IMR-90 (cell line): ENCODE measurements at regions not wholly inside any gene's neighbourhood (a gene's known extent, or its start where the extent isn't known, plus 50 kb on each side); places are given as distances from the start of the nearest gene placed in this dataset.

Source experiments
- ATAC-seq: fragments of 200-7000 bp; cut with Tn5 transposase; 2 replicates; pipeline ENCODE4 v1.9.1; 2020; ENCODE audit warnings: low read depth, mild to moderate bottlenecking, moderate library complexity
- BruUV-seq: library from RNA; stranded (reverse); fragments of 400-500 nt; replicated peaks from 2 replicates; lab custom pipeline; 2021; lab: Mats Ljungman, UMichigan
- CTCF ChIA-PET: fragments of 300-600 bp; formaldehyde crosslinking; extraction: SDS; loops from one replicate; lab custom pipeline; 2021; ENCODE audit warnings: antibody characterized with exemption; lab: Yijun Ruan, JAX
- POLR2A ChIA-PET: fragments of 300-600 bp; sonication (Branson Sonifier 250); formaldehyde crosslinking; loops from one replicate; lab custom pipeline; 2022; ENCODE audit warnings: antibody characterized with exemption; ENCODE audit not compliant: unreplicated experiment; lab: Charles Lee
- DNase-seq: peaks from one replicate; pipeline ENCODE4 v3.0.0; 2013
- H2AFZ ChIP-seq: replicated peaks from 2 replicates; pipeline ENCODE3; 2013; ENCODE audit warnings: low read length, mild to moderate bottlenecking; ENCODE audit not compliant: poor library complexity
- H2AK5ac ChIP-seq: 2 replicates; pipeline ENCODE4 v1.6.1; 2013; ENCODE audit warnings: low read depth, low read length, inconsistent platforms
- H2AK9ac ChIP-seq: replicated peaks from 2 replicates; pipeline ENCODE3; 2013; ENCODE audit warnings: mild to moderate bottlenecking, low read depth, low read length, moderate library complexity; ENCODE audit not compliant: poor library complexity
- H2BK120ac ChIP-seq: 2 replicates; pipeline ENCODE4 v1.6.1; 2013; ENCODE audit warnings: low read depth, low read length, inconsistent platforms
- H2BK15ac ChIP-seq: 3 replicates; pipeline ENCODE4 v1.6.1; 2013; ENCODE audit warnings: low read depth, low read length, inconsistent platforms
- H2BK20ac ChIP-seq: 2 replicates; pipeline ENCODE4 v1.6.1; 2013; ENCODE audit warnings: low read depth, mild to moderate bottlenecking, inconsistent platforms, low read length, moderate library complexity
- H2BK5ac ChIP-seq: 2 replicates; pipeline ENCODE4 v1.6.1; 2013; ENCODE audit warnings: mild to moderate bottlenecking, low read depth, low read length, inconsistent platforms; ENCODE audit not compliant: poor library complexity, severe bottlenecking
- H3K14ac ChIP-seq: replicated peaks from 2 replicates; pipeline ENCODE4 v1.6.1; 2013; ENCODE audit warnings: low read depth, low read length, inconsistent platforms
- H3K18ac ChIP-seq: 2 replicates; pipeline ENCODE4 v1.6.1; 2013; ENCODE audit warnings: low read depth, low read length, control low read depth
- H3K23ac ChIP-seq: 2 replicates; pipeline ENCODE4 v1.6.1; 2013; ENCODE audit warnings: low read depth, low read length, inconsistent platforms
- H3K27ac ChIP-seq: 2 replicates; pipeline ENCODE4 v1.5.1; 2013; ENCODE audit warnings: mild to moderate bottlenecking, control low read depth, low read length; ENCODE audit not compliant: insufficient read depth
- H3K27me3 ChIP-seq: 2 replicates; pipeline ENCODE4 v1.6.1; 2013; ENCODE audit warnings: low read length; ENCODE audit not compliant: control insufficient read depth, insufficient read depth
- H3K36me3 ChIP-seq: 2 replicates; pipeline ENCODE4 v1.6.1; 2013; ENCODE audit warnings: low read length, mixed read lengths; ENCODE audit not compliant: control insufficient read depth, insufficient read depth
- H3K4ac ChIP-seq: 2 replicates; pipeline ENCODE4 v1.6.1; 2013; ENCODE audit warnings: low read depth, low read length, inconsistent platforms
- H3K4me1 ChIP-seq: 2 replicates; pipeline ENCODE4 v1.6.1; 2013; ENCODE audit warnings: low read length, mixed read lengths; ENCODE audit not compliant: control insufficient read depth, insufficient read depth
- H3K4me2 ChIP-seq: 2 replicates; pipeline ENCODE4 v1.6.1; 2013; ENCODE audit warnings: low read depth, mild to moderate bottlenecking, control low read depth, low read length, moderate library complexity
- H3K4me3 ChIP-seq: 2 replicates; pipeline ENCODE4 v1.5.1; 2013; ENCODE audit warnings: low read depth, mild to moderate bottlenecking, control low read depth, low read length, moderate library complexity; ENCODE audit not compliant: insufficient read depth
- H3K56ac ChIP-seq: 2 replicates; pipeline ENCODE4 v1.6.1; 2013; ENCODE audit warnings: low read length, inconsistent platforms; ENCODE audit not compliant: insufficient read depth; ENCODE audit errors: extremely low read depth
- H3K79me1 ChIP-seq, 2 experiments: 2 replicates each; pipeline ENCODE4 v1.6.1; 2013; ENCODE audit warnings: low read length in 2 of 2, inconsistent platforms in 1 of 2, low read depth in 1 of 2
- H3K9ac ChIP-seq: 2 replicates; pipeline ENCODE4 v1.6.1; 2013; ENCODE audit warnings: low read depth, low read length, control low read depth
- H3K9me1 ChIP-seq: 2 replicates; pipeline ENCODE4 v1.6.1; 2013; ENCODE audit warnings: low read length, inconsistent platforms; ENCODE audit not compliant: insufficient read depth
- H3K9me3 ChIP-seq: 2 replicates; pipeline ENCODE4 v1.6.1; 2013; ENCODE audit warnings: low read length; ENCODE audit not compliant: control insufficient read depth, insufficient read depth
- H4K20me1 ChIP-seq: 2 replicates; pipeline ENCODE4 v1.6.1; 2013; ENCODE audit warnings: low read length, inconsistent platforms; ENCODE audit not compliant: insufficient read depth
- H4K5ac ChIP-seq: 2 replicates; pipeline ENCODE4 v1.6.1; 2013; ENCODE audit warnings: mild to moderate bottlenecking, low read depth, low read length, control low read depth
- H4K8ac ChIP-seq, 2 experiments: 2 replicates each; pipeline ENCODE4 v1.6.1; 2013; ENCODE audit warnings: low read depth in 2 of 2, low read length in 2 of 2, control low read depth in 1 of 2, inconsistent platforms in 1 of 2
- H4K91ac ChIP-seq: 2 replicates; pipeline ENCODE4 v1.6.1; 2013; ENCODE audit warnings: low read depth, low read length, inconsistent platforms; ENCODE audit not compliant: insufficient read depth
- BHLHE40 ChIP-seq: fragments of 150-350 bp; IDR thresholded peaks from 2 replicates; pipeline ENCODE4 v1.6.1; 2016; ENCODE audit warnings: mild to moderate bottlenecking, low read depth, low read length
- CEBPB ChIP-seq: IDR thresholded peaks from 2 replicates; pipeline ENCODE4 v1.6.1; 2012; ENCODE audit warnings: low read depth, low read length, improper control_type of control experiment
- CHD1 ChIP-seq: IDR thresholded peaks from 2 replicates; pipeline ENCODE4 v1.6.1; 2012; ENCODE audit warnings: low read depth, low read length, improper control_type of control experiment
- CTCF ChIP-seq: conservative IDR thresholded peaks from 2 replicates; pipeline ENCODE4 v1.5.1; 2012; ENCODE audit warnings: mild to moderate bottlenecking, low read depth, low read length, improper control_type of control experiment
- ELK1 ChIP-seq: fragments of 150-350 bp; IDR thresholded peaks from 2 replicates; pipeline ENCODE4 v1.6.1; 2016; ENCODE audit warnings: low read depth, mild to moderate bottlenecking, low read length, moderate library complexity, borderline replicate concordance
- FOS ChIP-seq: fragments of 150-350 bp; IDR thresholded peaks from 2 replicates; pipeline ENCODE4 v1.6.1; 2016; ENCODE audit warnings: low read depth, low read length
- MAZ ChIP-seq: IDR thresholded peaks from 2 replicates; pipeline ENCODE4 v1.6.1; 2012; ENCODE audit warnings: low read depth, mild to moderate bottlenecking, low read length, improper control_type of control experiment, moderate library complexity, borderline replicate concordance
- MXI1 ChIP-seq: IDR thresholded peaks from 2 replicates; pipeline ENCODE4 v1.6.1; 2012; ENCODE audit warnings: low read depth, mild to moderate bottlenecking, low read length, moderate library complexity, borderline replicate concordance
- POLR2A ChIP-seq: IDR thresholded peaks from 2 replicates; pipeline ENCODE4 v1.6.1; 2012; ENCODE audit warnings: mild to moderate bottlenecking, low read depth, low read length
- RAD21 ChIP-seq: IDR thresholded peaks from 2 replicates; pipeline ENCODE4 v1.6.1; 2012; ENCODE audit warnings: low read length, improper control_type of control experiment
- RCOR1 ChIP-seq: IDR thresholded peaks from 2 replicates; pipeline ENCODE4 v1.6.1; 2012; ENCODE audit warnings: mild to moderate bottlenecking, low read length, improper control_type of control experiment; ENCODE audit not compliant: insufficient replicate concordance
- RFX5 ChIP-seq: IDR thresholded peaks from 2 replicates; pipeline ENCODE4 v1.8.0; 2012; ENCODE audit warnings: low read depth, mild to moderate bottlenecking, low read length, moderate library complexity
- SMC3 ChIP-seq: fragments of 150-350 bp; IDR thresholded peaks from 2 replicates; pipeline ENCODE4 v1.6.1; 2016; ENCODE audit warnings: low read depth, mild to moderate bottlenecking, antibody characterized with exemption, low read length, moderate library complexity
- USF2 ChIP-seq: fragments of 150-350 bp; IDR thresholded peaks from 2 replicates; pipeline ENCODE4 v1.6.1; 2017; ENCODE audit warnings: mild to moderate bottlenecking, antibody characterized with exemption, low read length, low read depth
- WGBS, 2 experiments: methylation state at CpG; one replicate each; pipeline versions ENCODE4 v1.1.5 to v1.1.7; 2013; ENCODE audit warnings: missing lambda C conversion rate in 2 of 2; ENCODE audit not compliant: insufficient read length in 1 of 2; ENCODE audit errors: extremely low coverage in 2 of 2; 5-methylcytosine and 5-hydroxymethylcytosine counted together
- dilution Hi-C: fragments of 300-500 bp; cut with HindIII; formaldehyde crosslinking; loops from one replicate; pipeline ENCODE4 v1.14.3; 2018; ENCODE audit warnings: low sequenced_read_pairs; ENCODE audit not compliant: unreplicated experiment
- in situ Hi-C: fragments of 300-500 bp; cut with MboI; formaldehyde crosslinking; loops from 3 replicates; pipeline ENCODE4 v1.14.3; 2019; ENCODE audit warnings: low sequenced_read_pairs, inconsistent platforms, mixed read lengths
- intact Hi-C: fragments of 100-400 bp; cut with micrococcal nuclease; formaldehyde crosslinking; loops from 2 replicates; pipeline ENCODE4 v1.10.0; 2022

- TF ChIP-seq USF2 (no peak), POLR2A (no peak), SMC3 (no peak), MXI1 (no peak)
Measured at GRCh38 chr4:30917946-30918345, 197.8 kb downstream of the PCDH7 start (continued).

- Histone ChIP-seq H3K79me1 (no peaks in the 10 kb centered on the region), H3K14ac (no peak overlapping the region), H4K20me1 (no peaks in the 10 kb centered on the region), H3K9me3 (no peaks in the 10 kb centered on the region), H4K5ac (no peak overlapping the region), H2BK5ac (no peak overlapping the region), H3K18ac (no peak overlapping the region), H3K27ac (no peak overlapping the region), H3K4me1 (no peaks in the 10 kb centered on the region), H2AK5ac (no peak overlapping the region), H4K91ac (no peak overlapping the region), H3K4me2 (no peak overlapping the region), H4K8ac (no peak overlapping the region), H2BK120ac (no peak overlapping the region), H2AFZ (no peak overlapping the region), H3K9ac (no peak overlapping the region), H2BK15ac (no peak overlapping the region), H2BK20ac (no peak overlapping the region), H3K27me3 (no peaks in the 10 kb centered on the region), H3K56ac (no peak overlapping the region), H3K4ac (no peak overlapping the region), H3K9me1 (no peaks in the 10 kb centered on the region), H3K4me3 (no peak overlapping the region), H3K23ac (no peak overlapping the region), H3K36me3 (no peaks in the 10 kb centered on the region), H2AK9ac (no peak overlapping the region)
- POLR2A ChIA-PET, result no interaction called here
- no peak for ATAC-seq
- in situ Hi-C loops (no loop called here), dilution Hi-C loops (no loop called here), intact Hi-C loops (no loop called here)
- no CpG with 5 or more reads among the region's 1 CpG for WGBS, 2 experiments
- BruUV-seq, result no TSS peak
- CTCF ChIA-PET, result no interaction called here
- no peak for DNase-seq
- no peak for TF ChIP-seq MXI1
- no peak for TF ChIP-seq FOS
- TF ChIP-seq SMC3, result no peak
- TF ChIP-seq CHD1, result no peak
- TF ChIP-seq CTCF, result no peak
- no peak for TF ChIP-seq CEBPB
- TF ChIP-seq BHLHE40, result no peak
- TF ChIP-seq RFX5, result no peak
- TF ChIP-seq MAZ, result no peak
- TF ChIP-seq POLR2A, result no peak
- TF ChIP-seq RCOR1, result no peak
- no peak for TF ChIP-seq RAD21
- TF ChIP-seq ELK1, result no peak
Measured at GRCh38 chr4:30919458-30919857, 199.3 kb downstream of the PCDH7 start.
